Embryonic facial prominence (tissue), 1 donor: ENCODE measurements at regions not wholly inside any gene's neighbourhood (a gene's known extent, or its start where the extent isn't known, plus 50 kb on each side); places are given as distances from the start of the nearest gene placed in this dataset.
"Not testable (repeated sequence)": the region's sequence is repeated elsewhere in the genome, so short reads cannot be mapped to it uniquely, and the experiment has no call there.

Source experiments
- DNase-seq: peaks from one replicate; pipeline ENCODE4 v3.0.0-alpha.2; 2016; ENCODE audit errors: extremely low spot score

- DNase-seq = no peak
These were observed 459.5 kb upstream of the FAR2 start for GRCh38 chr12:28689398-28690175.

- DNase-seq = no peak
These were observed 455.4 kb upstream of the FAR2 start for GRCh38 chr12:28693565-28694219.

- no peak for DNase-seq
These were observed 450.5 kb upstream of the FAR2 start for GRCh38 chr12:28698553-28698952.

- DNase-seq = no peak
These were observed 450.0 kb upstream of the FAR2 start for GRCh38 chr12:28699029-28699428.

GRCh38 chr12:28700161-28700560, 448.9 kb upstream of the FAR2 start:
- DNase-seq = no peak

GRCh38 chr12:28704477-28705169, 444.5 kb upstream of the FAR2 start:
- DNase-seq = no peak

- peak; percentile 69 for DNase-seq
These were observed 440.1 kb upstream of the FAR2 start for GRCh38 chr12:28708918-28709371.

GRCh38 chr12:28709986-28710685, 438.9 kb upstream of the FAR2 start:
- no peak for DNase-seq

- no peak for DNase-seq
These were observed 438.2 kb upstream of the FAR2 start for GRCh38 chr12:28710882-28711281.

- no peak for DNase-seq
These were observed 437.7 kb upstream of the FAR2 start for GRCh38 chr12:28711421-28711820.

GRCh38 chr12:28742791-28743190, 406.3 kb upstream of the FAR2 start:
- DNase-seq = no peak

- DNase-seq = no peak
These were observed 402.2 kb upstream of the FAR2 start for GRCh38 chr12:28746734-28747325.

- DNase-seq = no peak
These were observed 398.0 kb upstream of the FAR2 start for GRCh38 chr12:28750946-28751685.

GRCh38 chr12:28755027-28755426, 394.1 kb upstream of the FAR2 start:
- DNase-seq = no peak

GRCh38 chr12:28759333-28759732, 389.7 kb upstream of the FAR2 start:
- no peak for DNase-seq

GRCh38 chr12:28760040-28760903, 388.8 kb upstream of the FAR2 start:
- not testable (repeated sequence) for DNase-seq

GRCh38 chr12:28761897-28762296, 387.2 kb upstream of the FAR2 start:
- not testable (repeated sequence) for DNase-seq

- DNase-seq = no peak
These were observed 382.7 kb upstream of the FAR2 start for GRCh38 chr12:28766398-28766797.

GRCh38 chr12:28767836-28768348, 381.2 kb upstream of the FAR2 start:
- no peak for DNase-seq

- DNase-seq = no peak
These were observed 378.8 kb upstream of the FAR2 start for GRCh38 chr12:28770322-28770721.
